GM12873 (cell line): ENCODE measurements at regions not wholly inside any gene's neighbourhood (a gene's known extent, or its start where the extent isn't known, plus 50 kb on each side); places are given as distances from the start of the nearest gene placed in this dataset.

Experiments
- TF ChIP-seq, protein P1 (sequence below): IDR thresholded peaks from 2 replicates; pipeline ENCODE4 v1.5.1; 2012; ENCODE audit warnings: low read depth, mild to moderate bottlenecking, moderate library complexity, low read length, control low read depth; ENCODE audit not compliant: insufficient read depth; ENCODE audit errors: missing control alignments

GRCh38 chr12:126770188-126770587 is 1496.8 kb upstream of the TMEM132C start:
- TF ChIP-seq, protein P1, sequence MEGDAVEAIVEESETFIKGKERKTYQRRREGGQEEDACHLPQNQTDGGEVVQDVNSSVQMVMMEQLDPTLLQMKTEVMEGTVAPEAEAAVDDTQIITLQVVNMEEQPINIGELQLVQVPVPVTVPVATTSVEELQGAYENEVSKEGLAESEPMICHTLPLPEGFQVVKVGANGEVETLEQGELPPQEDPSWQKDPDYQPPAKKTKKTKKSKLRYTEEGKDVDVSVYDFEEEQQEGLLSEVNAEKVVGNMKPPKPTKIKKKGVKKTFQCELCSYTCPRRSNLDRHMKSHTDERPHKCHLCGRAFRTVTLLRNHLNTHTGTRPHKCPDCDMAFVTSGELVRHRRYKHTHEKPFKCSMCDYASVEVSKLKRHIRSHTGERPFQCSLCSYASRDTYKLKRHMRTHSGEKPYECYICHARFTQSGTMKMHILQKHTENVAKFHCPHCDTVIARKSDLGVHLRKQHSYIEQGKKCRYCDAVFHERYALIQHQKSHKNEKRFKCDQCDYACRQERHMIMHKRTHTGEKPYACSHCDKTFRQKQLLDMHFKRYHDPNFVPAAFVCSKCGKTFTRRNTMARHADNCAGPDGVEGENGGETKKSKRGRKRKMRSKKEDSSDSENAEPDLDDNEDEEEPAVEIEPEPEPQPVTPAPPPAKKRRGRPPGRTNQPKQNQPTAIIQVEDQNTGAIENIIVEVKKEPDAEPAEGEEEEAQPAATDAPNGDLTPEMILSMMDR: no peak

- TF ChIP-seq, protein P1: no peak
Observed at GRCh38 chr12:126772171-126772864, 1494.7 kb upstream of the TMEM132C start.

DNA sequence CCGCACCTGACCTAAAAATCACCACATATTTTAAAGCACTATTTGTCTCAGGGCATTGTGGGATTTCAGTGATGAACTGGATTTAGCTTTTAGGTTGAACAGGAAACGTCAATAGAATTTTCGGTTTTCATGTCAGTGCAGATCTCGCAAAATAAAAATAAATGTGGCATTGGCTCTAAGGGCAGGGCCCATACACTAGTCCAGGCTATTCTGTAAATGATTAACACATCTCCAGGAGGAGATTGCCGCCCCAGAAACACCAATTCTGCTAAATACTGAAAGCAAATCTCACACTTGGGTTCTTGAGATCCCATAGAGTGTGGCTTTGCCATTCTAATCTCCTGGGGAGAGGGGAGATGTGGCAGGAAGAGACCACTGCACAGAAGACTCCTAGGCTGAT is 1494.0 kb upstream of the TMEM132C start:
- TF ChIP-seq, protein P1: no peak

DNA sequence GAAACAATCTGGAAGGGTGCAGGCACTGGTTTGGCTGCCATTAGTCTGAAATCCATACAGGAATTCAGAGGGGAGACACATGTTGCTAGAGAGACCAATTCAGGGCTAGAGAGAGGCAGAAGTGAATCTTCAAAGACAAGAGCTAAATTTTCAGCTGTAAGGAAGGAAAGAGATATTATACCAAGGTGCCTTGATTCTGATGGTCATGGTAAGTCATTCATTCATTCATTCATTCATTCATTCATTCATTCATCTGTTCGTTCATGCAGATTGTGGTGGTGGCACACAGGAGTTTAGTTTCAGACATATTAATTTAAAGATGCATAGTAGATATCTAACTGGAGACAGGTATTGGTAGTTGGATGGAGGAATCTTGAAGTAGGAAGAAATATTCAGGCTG is 1493.5 kb upstream of the TMEM132C start:
- TF ChIP-seq, protein P1: no peak

- TF ChIP-seq, protein P1: no peak
Observed at GRCh38 chr12:126776026-126776655, 1490.8 kb upstream of the TMEM132C start.

- TF ChIP-seq, protein P1: no peak
Observed at GRCh38 chr12:126780343-126780742, 1486.6 kb upstream of the TMEM132C start.

- TF ChIP-seq, protein P1: no peak
Observed at GRCh38 chr12:126781593-126781992, 1485.4 kb upstream of the TMEM132C start.
